ENCODE measurements at regions not wholly inside any gene's neighbourhood (a gene's known extent, or its start where the extent isn't known, plus 50 kb on each side); places are given as distances from the start of the nearest gene placed in this dataset.

- no peak for TF ChIP-seq PML (IDR thresholded peaks at IDR 0.05; ENCODE audit: low read length)
Observed at GRCh38 chr6:138714493-138714892, 59.1 kb upstream of the CCDC28A start (continued).

GRCh38 chr6:138716013-138716412 lies 57.6 kb upstream of the CCDC28A start:
- H3K36me3 ChIP-seq (ENCODE audit: control insufficient read depth in 2 of 2, insufficient read depth in 2 of 2, low read length in 1 of 2): no peaks in the 10 kb centered on the region

More at GRCh38 chr6:138716013-138716412, 57.6 kb upstream of the CCDC28A start:
- ATAC-seq (peak; percentile 73), FAIRE-seq (no peak), DNase-seq (ENCODE audit: low read depth, low spot score) (no peak)
- H3K27ac ChIP-seq (ENCODE audit: control insufficient read depth, insufficient read depth): no peak overlapping the region
- H4K20me1 ChIP-seq (ENCODE audit: control insufficient read depth, insufficient read depth): no peaks in the 10 kb centered on the region
- TF ChIP-seq EGR1 (IDR thresholded peaks at IDR 0.05; ENCODE audit: borderline replicate concordance in 1 of 2, low read depth in 2 of 2, low read length in 2 of 2) (no peak), NKRF (conservative IDR thresholded peaks at IDR 0.05) (no peak), PBX3 (IDR thresholded peaks at IDR 0.05; ENCODE audit: insufficient replicate concordance, low read depth, low read length) (no peak), SKIL (IDR thresholded peaks at IDR 0.05; ENCODE audit: low read depth, poor library complexity, severe bottlenecking) (peak; percentile 40), BCL11A (IDR thresholded peaks at IDR 0.05; ENCODE audit: low read depth, low read length) (no peak), MYB (IDR thresholded peaks at IDR 0.05; ENCODE audit: borderline replicate concordance, low read depth, low read length) (no peak)
- POLR2A ChIA-PET: interaction anchor here (1.6 kb wide), 1 partner anchor 10 kb away, joined by 4 read pairs; no protein-coding TSS in a partner anchor
- no peaks in the 10 kb centered on the region for H3K79me2 ChIP-seq (ENCODE audit: control insufficient read depth, insufficient read depth, low read length)
- H3K9ac ChIP-seq (ENCODE audit: control insufficient read depth, insufficient read depth, low read length): no peak overlapping the region
- no peaks in the 10 kb centered on the region for H3K4me1 ChIP-seq (ENCODE audit: control insufficient read depth, insufficient read depth, low read length)
- no peaks in the 10 kb centered on the region for H3K27me3 ChIP-seq (replicated peaks in 1 of 2; ENCODE audit: control insufficient read depth in 2 of 2, insufficient read depth in 2 of 2, low read length in 1 of 2)
- H3K9me3 ChIP-seq (replicated peaks; ENCODE audit: control insufficient read depth, insufficient read depth, low read length): no peaks in the 10 kb centered on the region; the same call in 2 of the 3 replicates
- no peak overlapping the region for H3K4me2 ChIP-seq (ENCODE audit: control insufficient read depth, insufficient read depth)
- CTCF ChIA-PET: interaction anchor here (1.0 kb wide), 1 partner anchor 10 kb away, joined by 4 read pairs; no protein-coding TSS in a partner anchor
- 6% methylated on average over 1 of the region's 1 CpG for WGBS (ENCODE audit: insufficient coverage, insufficient replicate concordance, low lambda C conversion rate, missing lambda C conversion rate)
- no peak overlapping the region for H3K4me3 ChIP-seq
- SMC1A ChIA-PET (ENCODE audit: uncharacterized antibody, unreplicated experiment): interaction anchor here (0.6 kb wide), 1 partner anchor 50 kb away, joined by 3 read pairs; no protein-coding TSS in a partner anchor
- intact Hi-C loops (cut with micrococcal nuclease; ENCODE audit: unreplicated experiment) (no loop called here), in situ Hi-C loops (cut with MboI) (no loop called here)
- no TSS peak for BruUV-seq (replicated peaks)
- H2AFZ ChIP-seq (ENCODE audit: control insufficient read depth, low read depth, low read length): no peak overlapping the region
- RAD21 ChIA-PET (ENCODE audit: unreplicated experiment): interaction anchor here (0.7 to 1.3 kb wide), 2 partner anchors 10 to 48 kb away, joined by 3 read pairs; no protein-coding TSS in a partner anchor

Measured in GM12878 (cell line).